AG04449 (cell line): ENCODE measurements at regions not wholly inside any gene's neighbourhood (a gene's known extent, or its start where the extent isn't known, plus 50 kb on each side); places are given as distances from the start of the nearest gene placed in this dataset.

ENCODE experiments used
- CTCF ChIA-PET: fragments of 350-600 bp; formaldehyde crosslinking; extraction: SDS; loops from one replicate; lab custom pipeline; 2021; ENCODE audit warnings: antibody characterized with exemption; lab: Yijun Ruan, JAX
- POLR2A ChIA-PET: fragments of 400-600, 350-600 bp; formaldehyde crosslinking; extraction: SDS; loops from one replicate; lab custom pipeline; 2020; ENCODE audit warnings: antibody characterized with exemption, inconsistent platforms; lab: Yijun Ruan, JAX
- DNase-seq: peaks from one replicate; pipeline ENCODE4 v3.0.0-alpha.2; 2010; ENCODE audit warnings: low read depth, low spot score
- H3K4me3 ChIP-seq: 2 replicates; pipeline ENCODE4 v1.5.1; 2011; ENCODE audit warnings: low read depth, mild to moderate bottlenecking, control low read depth, low read length
- CTCF ChIP-seq: IDR thresholded peaks from one replicate; pipeline ENCODE4 v1.5.1; 2011; ENCODE audit warnings: mild to moderate bottlenecking, moderate library complexity, low read length, control low read depth, inconsistent platforms; ENCODE audit not compliant: insufficient read depth; ENCODE audit errors: missing control alignments

- H3K4me3 ChIP-seq, result no peak overlapping the region
- no peak for DNase-seq
- CTCF ChIA-PET, result no interaction called here
- no peak for TF ChIP-seq CTCF
- POLR2A ChIA-PET, result no interaction called here
Measured at GRCh38 chr4:8739820-8740665, 131.6 kb downstream of the HMX1 start.

- no peak for TF ChIP-seq CTCF
- H3K4me3 ChIP-seq, result no peak overlapping the region
- CTCF ChIA-PET, result no interaction called here
- DNase-seq, result no peak
- POLR2A ChIA-PET, result no interaction called here
Measured at GRCh38 chr4:8739317-8739716, 132.3 kb downstream of the HMX1 start.

GRCh38 chr4:8738471-8738931 is 133.1 kb downstream of the HMX1 start:
- ChIA-PET POLR2A (no interaction called here), CTCF (no interaction called here)
- DNase-seq, result no peak
- H3K4me3 ChIP-seq, result no peak overlapping the region
- no peak for TF ChIP-seq CTCF

- DNase-seq, result no peak
- no peak for TF ChIP-seq CTCF
- ChIA-PET POLR2A (no interaction called here), CTCF (no interaction called here)
- H3K4me3 ChIP-seq, result no peak overlapping the region
Measured at GRCh38 chr4:8737601-8738279, 133.9 kb downstream of the HMX1 start.

- POLR2A ChIA-PET, result no interaction called here
- no peak overlapping the region for H3K4me3 ChIP-seq
- CTCF ChIA-PET, result no interaction called here
- DNase-seq, result no peak
- no peak for TF ChIP-seq CTCF
Measured at GRCh38 chr4:8737075-8737474, 134.6 kb downstream of the HMX1 start.

GRCh38 chr4:8736090-8736825 is 135.4 kb downstream of the HMX1 start:
- no peak for TF ChIP-seq CTCF
- ChIA-PET POLR2A (no interaction called here), CTCF (no interaction called here)
- no peak overlapping the region for H3K4me3 ChIP-seq
- no peak for DNase-seq
